ENCODE measurements at regions not wholly inside any gene's neighbourhood (a gene's known extent, or its start where the extent isn't known, plus 50 kb on each side); places are given as distances from the start of the nearest gene placed in this dataset.
"Not testable (repeated sequence)": the region's sequence is repeated elsewhere in the genome, so short reads cannot be mapped to it uniquely, and the experiment has no call there.

- DNase-seq: no peak
These were observed 69.5 kb upstream of the KCNAB1 start for GRCh38 chr3:156050918-156051317.

DNA sequence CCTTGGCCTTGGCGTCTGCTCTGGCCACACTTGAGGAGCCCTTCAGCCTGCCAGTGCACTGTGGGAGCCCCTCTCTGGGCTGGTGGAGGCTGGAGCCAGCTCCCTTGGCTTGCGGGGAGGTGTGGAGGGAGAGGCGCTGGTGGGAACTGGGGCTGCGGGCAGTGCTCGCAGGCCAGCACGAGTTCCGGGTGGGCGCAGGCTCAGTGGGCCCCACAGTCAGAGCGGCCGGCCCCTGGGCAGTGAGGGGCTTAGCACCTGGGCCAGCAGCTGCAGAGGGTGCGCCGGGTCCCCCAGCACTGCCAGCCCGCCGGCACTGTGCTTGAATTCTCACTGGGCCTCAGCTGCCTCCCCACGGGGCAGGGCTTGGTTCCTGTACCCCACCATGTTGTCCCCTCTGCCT lies 68.7 kb upstream of the KCNAB1 start:
- no peak for DNase-seq

DNA sequence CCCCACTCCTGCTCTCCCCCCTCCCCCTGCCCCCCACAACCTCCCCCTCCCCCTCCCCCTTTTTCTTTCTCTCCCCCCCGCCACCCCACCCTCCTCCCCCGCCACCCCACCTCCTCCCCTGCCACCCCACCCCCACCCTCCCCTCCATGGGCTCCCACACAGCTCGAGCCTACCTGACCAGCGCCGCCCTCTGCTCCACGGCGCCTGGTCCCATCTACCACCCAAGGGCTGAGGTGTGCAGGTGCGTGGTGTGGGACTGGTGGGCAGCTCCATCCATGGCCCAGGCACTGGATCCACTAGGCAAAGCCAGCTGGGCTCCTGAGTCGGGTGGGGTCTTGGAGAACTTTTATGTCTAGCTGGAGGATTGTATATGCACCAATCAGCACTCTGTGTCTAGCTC lies 68.3 kb upstream of the KCNAB1 start:
- no peak for DNase-seq

DNA sequence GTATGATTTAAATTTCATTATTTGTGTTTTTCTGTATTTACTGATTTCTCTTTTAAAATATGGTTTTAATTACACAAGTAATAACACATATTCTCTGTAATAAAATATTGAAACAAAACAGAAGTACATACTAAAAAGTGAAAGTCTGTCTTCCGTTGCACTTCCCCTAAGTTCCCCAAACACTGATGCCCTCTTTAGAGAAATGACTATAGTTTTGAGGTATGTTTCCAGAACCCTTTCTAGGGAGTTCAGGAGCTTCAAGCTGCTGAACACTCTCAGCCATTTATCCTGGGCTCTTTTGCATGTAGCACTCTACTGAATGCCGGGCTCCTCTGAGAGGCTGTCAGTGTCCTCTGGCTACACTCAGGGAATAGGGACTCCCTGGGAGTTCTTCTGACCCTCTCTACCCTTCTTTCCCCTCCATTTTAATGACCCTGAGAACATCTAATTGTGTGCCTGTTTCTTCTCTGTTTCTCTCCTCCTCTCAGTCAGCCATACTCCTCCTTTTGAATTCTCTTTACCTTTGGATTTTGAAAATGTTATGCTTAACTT lies 60.4 kb upstream of the KCNAB1 start:
- no peak for DNase-seq

- not testable (repeated sequence) for DNase-seq
These were observed 52.2 kb upstream of the KCNAB1 start for GRCh38 chr3:156068151-156068550.

- no peak for DNase-seq
These were observed 50.4 kb upstream of the KCNAB1 start for GRCh38 chr3:156070028-156070427.
